Fibroblast of mammary gland (primary cell): ENCODE measurements at regions not wholly inside any gene's neighbourhood (a gene's known extent, or its start where the extent isn't known, plus 50 kb on each side); places are given as distances from the start of the nearest gene placed in this dataset.

Experiments
- DNase-seq: peaks from one replicate; pipeline ENCODE4 v3.0.0-alpha.2; 2010; ENCODE audit warnings: low read depth
- H3K4me3 ChIP-seq: 2 replicates; pipeline ENCODE4 v1.5.1; 2011; ENCODE audit warnings: low read depth, mild to moderate bottlenecking, low read length, moderate library complexity; ENCODE audit not compliant: control insufficient read depth
- CTCF ChIP-seq: conservative IDR thresholded peaks from 2 replicates; pipeline ENCODE4 v1.5.1; 2011; ENCODE audit warnings: low read depth, low read length, inconsistent platforms; ENCODE audit not compliant: control insufficient read depth, insufficient read depth

GRCh38 chr3:46098319-46098761 lies 71.1 kb upstream of the XCR1 start:
- peak; percentile 90 for DNase-seq
- no peak overlapping the region for H3K4me3 ChIP-seq
- no peak for TF ChIP-seq CTCF

GRCh38 chr3:46097691-46098241 lies 70.5 kb upstream of the XCR1 start:
- H3K4me3 ChIP-seq, result no peak overlapping the region
- no peak for TF ChIP-seq CTCF
- DNase-seq, result peak; percentile 89

GRCh38 chr3:46096781-46097180 lies 69.5 kb upstream of the XCR1 start:
- no peak overlapping the region for H3K4me3 ChIP-seq
- no peak for TF ChIP-seq CTCF
- DNase-seq, result no peak

GRCh38 chr3:46096336-46096735 lies 69.1 kb upstream of the XCR1 start:
- TF ChIP-seq CTCF, result no peak
- DNase-seq, result peak; percentile 73
- no peak overlapping the region for H3K4me3 ChIP-seq

GRCh38 chr3:46095307-46095706 lies 68.0 kb upstream of the XCR1 start:
- TF ChIP-seq CTCF, result no peak
- DNase-seq, result no peak
- H3K4me3 ChIP-seq, result no peak overlapping the region

GRCh38 chr3:46094506-46094905 lies 67.2 kb upstream of the XCR1 start:
- TF ChIP-seq CTCF, result no peak
- no peak overlapping the region for H3K4me3 ChIP-seq

GRCh38 chr3:46093966-46094365 lies 66.7 kb upstream of the XCR1 start:
- DNase-seq, result no peak
- no peak for TF ChIP-seq CTCF
- H3K4me3 ChIP-seq, result no peak overlapping the region

More at GRCh38 chr3:46094506-46094905, 67.2 kb upstream of the XCR1 start:
- no peak for DNase-seq
